H9 (cell line): ENCODE measurements at regions not wholly inside any gene's neighbourhood (a gene's known extent, or its start where the extent isn't known, plus 50 kb on each side); places are given as distances from the start of the nearest gene placed in this dataset.

ENCODE experiments used
- DNase-seq: peaks from one replicate; pipeline ENCODE4 v3.0.0-alpha.2; 2017
- H2AFZ ChIP-seq: one replicate; pipeline ENCODE4 v1.6.1; 2013; ENCODE audit warnings: mild to moderate bottlenecking, low read length, control low read depth, moderate library complexity
- H2AK5ac ChIP-seq: 2 replicates; pipeline ENCODE4 v1.6.1; 2013; ENCODE audit warnings: low read length, control low read depth, mixed read lengths; ENCODE audit not compliant: insufficient read length
- H2BK120ac ChIP-seq: one replicate; pipeline ENCODE4 v1.6.1; 2013; ENCODE audit warnings: low read depth, mild to moderate bottlenecking, low read length, control low read depth, inconsistent platforms; ENCODE audit not compliant: poor library complexity, severe bottlenecking
- H2BK12ac ChIP-seq: 2 replicates; pipeline ENCODE4 v1.6.1; 2013; ENCODE audit warnings: low read length, control low read depth, mixed read lengths, low read depth; ENCODE audit not compliant: insufficient read length
- H2BK15ac ChIP-seq: 2 replicates; pipeline ENCODE4 v1.6.1; 2013; ENCODE audit warnings: low read depth, low read length, control low read depth
- H2BK20ac ChIP-seq: one replicate; pipeline ENCODE4 v1.6.1; 2013; ENCODE audit warnings: low read depth, mild to moderate bottlenecking, low read length, control low read depth, inconsistent platforms; ENCODE audit not compliant: poor library complexity, severe bottlenecking
- H2BK5ac ChIP-seq: 2 replicates; pipeline ENCODE4 v1.6.1; 2013; ENCODE audit warnings: low read length, control low read depth, mixed read lengths; ENCODE audit not compliant: insufficient read length
- H3K14ac ChIP-seq: 2 replicates; pipeline ENCODE4 v1.6.1; 2013; ENCODE audit warnings: low read length, control low read depth; ENCODE audit not compliant: insufficient read depth
- H3K18ac ChIP-seq: 2 replicates; pipeline ENCODE4 v1.6.1; 2013; ENCODE audit warnings: low read depth, mild to moderate bottlenecking, mixed read lengths, low read length, control low read depth; ENCODE audit not compliant: insufficient read length
- H3K23ac ChIP-seq: 2 replicates; pipeline ENCODE4 v1.6.1; 2013; ENCODE audit warnings: low read length, control low read depth, mixed read lengths, low read depth; ENCODE audit not compliant: insufficient read length
- H3K23me2 ChIP-seq: 2 replicates; pipeline ENCODE4 v1.6.1; 2013; ENCODE audit warnings: low read depth, mild to moderate bottlenecking, mixed read lengths, low read length, control low read depth; ENCODE audit not compliant: insufficient read length, poor library complexity, severe bottlenecking
- H3K27ac ChIP-seq: 2 replicates; pipeline ENCODE4 v1.5.1; 2013; ENCODE audit warnings: low read length, control low read depth, mixed read lengths, low read depth; ENCODE audit not compliant: insufficient read length
- H3K27me3 ChIP-seq: 2 replicates; pipeline ENCODE4 v1.6.1; 2013; ENCODE audit warnings: low read length, control low read depth, inconsistent platforms; ENCODE audit not compliant: insufficient read depth
- H3K4ac ChIP-seq: 2 replicates; pipeline ENCODE4 v1.6.1; 2013; ENCODE audit warnings: low read depth, mild to moderate bottlenecking, control low read depth, inconsistent platforms, low read length, moderate library complexity
- H3K4me1 ChIP-seq: 2 replicates; pipeline ENCODE4 v1.6.1; 2013; ENCODE audit warnings: low read length, control low read depth, inconsistent platforms; ENCODE audit not compliant: insufficient read depth
- H3K4me2 ChIP-seq: 2 replicates; pipeline ENCODE4 v1.6.1; 2013; ENCODE audit warnings: low read length, control low read depth, mixed read lengths; ENCODE audit not compliant: insufficient read length, insufficient read depth
- H3K56ac ChIP-seq: 2 replicates; pipeline ENCODE4 v1.6.1; 2013; ENCODE audit warnings: low read depth, mild to moderate bottlenecking, mixed read lengths, low read length, control low read depth; ENCODE audit not compliant: insufficient read length
- H3K79me1 ChIP-seq: 2 replicates; pipeline ENCODE4 v1.6.1; 2013; ENCODE audit warnings: low read depth, mild to moderate bottlenecking, moderate library complexity, low read length, control low read depth, inconsistent platforms; ENCODE audit not compliant: insufficient read depth, poor library complexity, severe bottlenecking
- H3K79me2 ChIP-seq: 2 replicates; pipeline ENCODE4 v1.6.1; 2013; ENCODE audit warnings: low read length, control low read depth, inconsistent platforms; ENCODE audit not compliant: insufficient read depth
- H3K9ac ChIP-seq: 2 replicates; pipeline ENCODE4 v1.6.1; 2013; ENCODE audit warnings: low read length, control low read depth, mixed read lengths; ENCODE audit not compliant: insufficient read length; ENCODE audit errors: extremely low read depth
- H3K9me3 ChIP-seq: one replicate; pipeline ENCODE4 v1.6.1; 2013; ENCODE audit warnings: low read depth, low read length, inconsistent platforms; ENCODE audit not compliant: control insufficient read depth
- H3T11ph ChIP-seq: one replicate; pipeline ENCODE4 v1.6.1; 2013; ENCODE audit warnings: mild to moderate bottlenecking, low read length, control low read depth, inconsistent platforms
- H4K20me1 ChIP-seq: one replicate; pipeline ENCODE4 v1.6.1; 2013; ENCODE audit not compliant: control insufficient read depth, insufficient read length, insufficient read depth
- H4K5ac ChIP-seq: 2 replicates; pipeline ENCODE4 v1.6.1; 2013; ENCODE audit warnings: low read depth, mild to moderate bottlenecking, mixed read lengths, low read length, control low read depth; ENCODE audit not compliant: insufficient read length
- H4K8ac ChIP-seq: replicated peaks from 2 replicates; pipeline ENCODE4 v1.6.1; 2013; ENCODE audit warnings: low read length, control low read depth, mixed read lengths, low read depth; ENCODE audit not compliant: insufficient read length
- H4K91ac ChIP-seq: 2 replicates; pipeline ENCODE4 v1.6.1; 2013; ENCODE audit warnings: low read depth, mild to moderate bottlenecking, moderate library complexity, mixed read lengths, low read length, control low read depth; ENCODE audit not compliant: insufficient read length
- H3K27ac Mint-ChIP-seq, 3 experiments: 2 replicates in 2 of 3; 3 replicates in 1 of 3; pipeline ENCODE4 v1.8.0; 2020 to 2021; ENCODE audit warnings: mixed read lengths in 3 of 3, mild to moderate bottlenecking in 1 of 3, moderate library complexity in 1 of 3
- H3K27me3 Mint-ChIP-seq: 2 replicates; pipeline ENCODE4 v1.8.0; 2021; ENCODE audit warnings: low read depth, mild to moderate bottlenecking, moderate library complexity, mixed read lengths
- H3K36me3 Mint-ChIP-seq, 3 experiments: 2 replicates in 2 of 3; 3 replicates in 1 of 3; pipeline ENCODE4 v1.8.0; 2020 to 2021; ENCODE audit warnings: low read depth in 3 of 3, mixed read lengths in 3 of 3; ENCODE audit not compliant: insufficient read depth in 1 of 3
- H3K4me1 Mint-ChIP-seq, 2 experiments: 2 replicates each; pipeline ENCODE4 v1.8.0; 2020; ENCODE audit warnings: mixed read lengths in 2 of 2
- H3K4me3 Mint-ChIP-seq, 2 experiments: 2 replicates in 1 of 2; 3 replicates in 1 of 2; pipeline ENCODE4 v1.8.0; 2020 to 2021; ENCODE audit warnings: mild to moderate bottlenecking in 2 of 2, mixed read lengths in 2 of 2, moderate library complexity in 1 of 2
- H3K9me3 Mint-ChIP-seq, 2 experiments: 2 replicates in 1 of 2; 3 replicates in 1 of 2; pipeline ENCODE4 v1.8.0; 2020; ENCODE audit warnings: mild to moderate bottlenecking in 2 of 2, mixed read lengths in 2 of 2, moderate library complexity in 1 of 2
- WGBS: extraction: QIAGEN DNeasy Blood & Tissue Kit; methylation state at CpG from one replicate; pipeline ENCODE4 v1.1.7; 2013; ENCODE audit warnings: missing lambda C conversion rate, low lambda C conversion rate, mixed read lengths; ENCODE audit not compliant: insufficient read length; ENCODE audit errors: extremely low coverage; 5-methylcytosine and 5-hydroxymethylcytosine counted together
- TF ChIP-seq, protein P1 (sequence below): fragments of 200-600 bp; sonication (generic); conservative IDR thresholded peaks from 3 replicates; pipeline ENCODE4 v1.8.0; 2021; ENCODE audit warnings: antibody characterized with exemption, mild to moderate bottlenecking

DNA sequence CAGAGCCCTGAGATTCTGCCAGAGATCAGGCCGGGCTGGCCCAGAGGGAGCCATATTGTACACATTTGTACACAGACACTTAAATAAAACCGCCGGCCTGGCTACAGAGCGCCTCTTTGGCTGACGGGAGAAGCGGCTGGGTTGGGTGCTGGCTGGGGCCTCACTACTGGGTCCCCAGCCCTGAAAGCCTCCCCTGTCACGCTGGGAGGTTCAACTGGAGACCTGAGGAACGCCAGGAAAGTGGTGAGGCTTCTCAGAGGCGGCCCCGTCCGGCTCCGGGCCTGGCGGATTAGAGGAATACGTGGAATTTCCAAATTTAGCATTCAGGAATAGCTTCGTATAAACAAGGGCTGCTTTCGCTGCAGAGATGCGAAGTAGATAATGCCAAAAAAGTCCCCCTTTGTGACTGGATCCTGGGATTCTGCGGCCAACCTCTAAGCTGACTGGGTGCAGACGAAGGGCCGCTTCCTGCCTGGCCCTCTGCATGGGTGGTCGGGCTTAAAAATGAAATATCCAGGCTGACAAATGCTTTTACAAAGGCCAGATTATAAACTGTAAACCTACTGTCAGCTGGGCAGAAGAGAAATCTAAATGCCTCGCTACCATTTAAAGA lies 252.4 kb downstream of the IRF8 start:
- Histone ChIP-seq H2AK5ac (no peak overlapping the region), H3K4ac (no peak overlapping the region), H3K4me2 (no peak overlapping the region), H2BK15ac (no peak overlapping the region), H4K5ac (no peak overlapping the region), H3K23ac (no peak overlapping the region), H3K23me2 (no peaks in the 10 kb centered on the region), H3K56ac (no peak overlapping the region), H2BK120ac (no peak overlapping the region), H3K27ac (no peak overlapping the region), H3K18ac (no peak overlapping the region), H2BK12ac (no peak overlapping the region), H3K79me1 (no peaks in the 10 kb centered on the region), H4K8ac (no peak overlapping the region), H2BK20ac (no peak overlapping the region), H4K91ac (no peak overlapping the region), H3K9me3 (no peaks in the 10 kb centered on the region), H3K79me2 (no peaks in the 10 kb centered on the region), H2AFZ (no peak overlapping the region), H3K27me3 (no peaks in the 10 kb centered on the region), H2BK5ac (no peak overlapping the region), H3K14ac (no peak overlapping the region), H3K9ac (no peak overlapping the region), H3T11ph (no peak overlapping the region), H3K4me1 (no peaks in the 10 kb centered on the region), H4K20me1 (no peaks in the 10 kb centered on the region)
- no peaks in the 10 kb centered on the region for H3K36me3 Mint-ChIP-seq
- DNase-seq = no peak
- H3K27me3 Mint-ChIP-seq = peaks cover 32% of the 10 kb centered on the region
- TF ChIP-seq, protein P1, sequence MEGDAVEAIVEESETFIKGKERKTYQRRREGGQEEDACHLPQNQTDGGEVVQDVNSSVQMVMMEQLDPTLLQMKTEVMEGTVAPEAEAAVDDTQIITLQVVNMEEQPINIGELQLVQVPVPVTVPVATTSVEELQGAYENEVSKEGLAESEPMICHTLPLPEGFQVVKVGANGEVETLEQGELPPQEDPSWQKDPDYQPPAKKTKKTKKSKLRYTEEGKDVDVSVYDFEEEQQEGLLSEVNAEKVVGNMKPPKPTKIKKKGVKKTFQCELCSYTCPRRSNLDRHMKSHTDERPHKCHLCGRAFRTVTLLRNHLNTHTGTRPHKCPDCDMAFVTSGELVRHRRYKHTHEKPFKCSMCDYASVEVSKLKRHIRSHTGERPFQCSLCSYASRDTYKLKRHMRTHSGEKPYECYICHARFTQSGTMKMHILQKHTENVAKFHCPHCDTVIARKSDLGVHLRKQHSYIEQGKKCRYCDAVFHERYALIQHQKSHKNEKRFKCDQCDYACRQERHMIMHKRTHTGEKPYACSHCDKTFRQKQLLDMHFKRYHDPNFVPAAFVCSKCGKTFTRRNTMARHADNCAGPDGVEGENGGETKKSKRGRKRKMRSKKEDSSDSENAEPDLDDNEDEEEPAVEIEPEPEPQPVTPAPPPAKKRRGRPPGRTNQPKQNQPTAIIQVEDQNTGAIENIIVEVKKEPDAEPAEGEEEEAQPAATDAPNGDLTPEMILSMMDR = no peak
- H3K4me1 Mint-ChIP-seq = peaks cover 2% of the 10 kb centered on the region in 2 experiments; a peak in 1 of 4 replicates
- no CpG with 5 or more reads among the region's 22 CpGs for WGBS
- no peaks in the 10 kb centered on the region for H3K9me3 Mint-ChIP-seq
- H3K27ac Mint-ChIP-seq = no peak overlapping the region
- H3K4me3 Mint-ChIP-seq = no peak overlapping the region
